Osteoblast (primary cell): ENCODE measurements at regions not wholly inside any gene's neighbourhood (a gene's known extent, or its start where the extent isn't known, plus 50 kb on each side); places are given as distances from the start of the nearest gene placed in this dataset.
"Not testable (repeated sequence)": the region's sequence is repeated elsewhere in the genome, so short reads cannot be mapped to it uniquely, and the experiment has no call there.

Experiments
- DNase-seq: peaks from one replicate; pipeline ENCODE4 v3.0.0; 2011; ENCODE audit warnings: low spot score, mixed read lengths; ENCODE audit not compliant: insufficient read length; ENCODE audit errors: missing footprints
- H2AFZ ChIP-seq: 2 replicates; pipeline ENCODE4 v1.6.0; 2011; ENCODE audit warnings: mild to moderate bottlenecking, low read length
- H3K27ac ChIP-seq: 2 replicates; pipeline ENCODE4 v1.5.1; 2011; ENCODE audit warnings: mild to moderate bottlenecking, low read depth, low read length, moderate library complexity
- H3K27me3 ChIP-seq: 2 replicates; pipeline ENCODE4 v1.6.0; 2012; ENCODE audit warnings: mild to moderate bottlenecking, control low read depth, inconsistent platforms, low read length, moderate library complexity; ENCODE audit not compliant: insufficient read depth
- H3K36me3 ChIP-seq: 2 replicates; pipeline ENCODE4 v1.5.1; 2011; ENCODE audit warnings: mild to moderate bottlenecking, low read length, control low read depth, moderate library complexity; ENCODE audit not compliant: insufficient read depth
- H3K4me1 ChIP-seq: 2 replicates; pipeline ENCODE4 v1.5.1; 2011; ENCODE audit warnings: mild to moderate bottlenecking, low read length, control low read depth, moderate library complexity; ENCODE audit not compliant: insufficient read depth
- H3K4me2 ChIP-seq: 2 replicates; pipeline ENCODE4 v1.6.0; 2011; ENCODE audit warnings: mild to moderate bottlenecking, low read length; ENCODE audit not compliant: insufficient read depth
- H3K4me3 ChIP-seq: fragments of 200-600 bp; sonication (generic); 3 replicates; pipeline ENCODE4 v1.5.1; 2012; ENCODE audit warnings: mild to moderate bottlenecking, low read length, inconsistent platforms; ENCODE audit not compliant: insufficient read depth
- H3K79me2 ChIP-seq: 2 replicates; pipeline ENCODE4 v1.6.0; 2012; ENCODE audit warnings: mild to moderate bottlenecking, low read length, control low read depth, inconsistent platforms; ENCODE audit not compliant: insufficient read depth
- H3K9me3 ChIP-seq: 2 replicates; pipeline ENCODE4 v1.5.1; 2011; ENCODE audit warnings: low read depth, low read length, control low read depth
- H4K20me1 ChIP-seq: 2 replicates; pipeline ENCODE4 v1.6.0; 2012; ENCODE audit warnings: mild to moderate bottlenecking, low read length, control low read depth; ENCODE audit not compliant: insufficient read depth
- TF ChIP-seq, protein P1 (sequence below): IDR thresholded peaks from 2 replicates; pipeline ENCODE4 v1.5.1; 2011; ENCODE audit warnings: mild to moderate bottlenecking, low read depth, low read length, moderate library complexity; ENCODE audit errors: extremely low read depth

DNA sequence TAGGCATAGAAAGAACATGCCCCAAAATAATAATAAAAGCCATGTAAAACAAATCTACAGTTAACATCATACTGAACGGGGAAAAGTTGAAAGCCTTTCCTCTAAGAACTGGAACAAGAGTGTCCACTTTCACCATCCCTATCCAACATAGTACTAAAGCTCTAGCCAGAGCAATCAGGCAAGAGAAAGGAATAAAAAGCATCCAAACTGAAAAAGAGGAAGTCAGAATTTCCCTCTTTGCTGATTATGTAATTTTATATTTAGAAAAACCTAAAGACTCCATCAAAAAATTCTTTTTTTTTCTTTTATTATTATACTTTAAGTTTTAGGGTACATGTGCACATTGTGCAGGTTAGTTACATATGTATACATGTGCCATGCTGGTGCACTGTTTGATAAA lies 661.6 kb upstream of the CBLB start:
- H3K4me2 ChIP-seq, result no peak overlapping the region
- no peaks in the 10 kb centered on the region for H3K79me2 ChIP-seq
- H3K9me3 ChIP-seq, result no peaks in the 10 kb centered on the region
- no peaks in the 10 kb centered on the region for H3K27me3 ChIP-seq
- no peak overlapping the region for H2AFZ ChIP-seq
- no peaks in the 10 kb centered on the region for H4K20me1 ChIP-seq
- no peak overlapping the region for H3K27ac ChIP-seq
- H3K4me3 ChIP-seq, result no peak overlapping the region
- DNase-seq, result no peak
- TF ChIP-seq, protein P1, sequence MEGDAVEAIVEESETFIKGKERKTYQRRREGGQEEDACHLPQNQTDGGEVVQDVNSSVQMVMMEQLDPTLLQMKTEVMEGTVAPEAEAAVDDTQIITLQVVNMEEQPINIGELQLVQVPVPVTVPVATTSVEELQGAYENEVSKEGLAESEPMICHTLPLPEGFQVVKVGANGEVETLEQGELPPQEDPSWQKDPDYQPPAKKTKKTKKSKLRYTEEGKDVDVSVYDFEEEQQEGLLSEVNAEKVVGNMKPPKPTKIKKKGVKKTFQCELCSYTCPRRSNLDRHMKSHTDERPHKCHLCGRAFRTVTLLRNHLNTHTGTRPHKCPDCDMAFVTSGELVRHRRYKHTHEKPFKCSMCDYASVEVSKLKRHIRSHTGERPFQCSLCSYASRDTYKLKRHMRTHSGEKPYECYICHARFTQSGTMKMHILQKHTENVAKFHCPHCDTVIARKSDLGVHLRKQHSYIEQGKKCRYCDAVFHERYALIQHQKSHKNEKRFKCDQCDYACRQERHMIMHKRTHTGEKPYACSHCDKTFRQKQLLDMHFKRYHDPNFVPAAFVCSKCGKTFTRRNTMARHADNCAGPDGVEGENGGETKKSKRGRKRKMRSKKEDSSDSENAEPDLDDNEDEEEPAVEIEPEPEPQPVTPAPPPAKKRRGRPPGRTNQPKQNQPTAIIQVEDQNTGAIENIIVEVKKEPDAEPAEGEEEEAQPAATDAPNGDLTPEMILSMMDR, result no peak
- H3K36me3 ChIP-seq, result no peaks in the 10 kb centered on the region
- H3K4me1 ChIP-seq, result no peaks in the 10 kb centered on the region

DNA sequence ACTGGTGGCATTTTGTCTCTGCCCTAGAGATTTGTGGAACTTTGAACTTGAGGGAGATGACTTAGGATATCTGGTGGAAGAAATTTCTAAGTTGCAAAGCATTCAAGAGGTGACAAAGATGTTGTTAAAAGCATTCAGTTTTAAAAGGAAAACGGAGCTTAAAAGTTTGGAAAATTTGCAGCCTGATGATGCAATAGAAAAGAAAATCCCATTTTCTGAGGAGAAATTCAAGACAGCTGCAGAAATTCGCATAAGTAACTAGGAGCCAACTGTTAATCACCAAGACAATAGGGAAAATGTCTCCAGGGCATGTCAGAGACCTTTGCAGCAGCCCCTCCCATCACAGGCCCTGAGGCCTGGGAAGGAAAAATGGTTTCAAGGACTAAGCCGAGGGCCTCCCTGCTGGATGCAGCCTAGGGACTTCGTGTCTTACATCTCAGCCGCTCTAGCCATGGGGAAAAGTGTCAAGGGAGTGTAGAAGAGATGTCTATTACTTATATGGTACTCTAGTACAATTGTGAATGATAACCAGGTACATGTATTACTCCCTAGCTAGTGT lies 663.0 kb upstream of the CBLB start:
- not testable (repeated sequence) for H3K27me3 ChIP-seq, H4K20me1 ChIP-seq, H3K4me2 ChIP-seq, H3K79me2 ChIP-seq, H3K4me1 ChIP-seq, H3K27ac ChIP-seq, H2AFZ ChIP-seq, H3K9me3 ChIP-seq, H3K36me3 ChIP-seq, DNase-seq, H3K4me3 ChIP-seq

DNA sequence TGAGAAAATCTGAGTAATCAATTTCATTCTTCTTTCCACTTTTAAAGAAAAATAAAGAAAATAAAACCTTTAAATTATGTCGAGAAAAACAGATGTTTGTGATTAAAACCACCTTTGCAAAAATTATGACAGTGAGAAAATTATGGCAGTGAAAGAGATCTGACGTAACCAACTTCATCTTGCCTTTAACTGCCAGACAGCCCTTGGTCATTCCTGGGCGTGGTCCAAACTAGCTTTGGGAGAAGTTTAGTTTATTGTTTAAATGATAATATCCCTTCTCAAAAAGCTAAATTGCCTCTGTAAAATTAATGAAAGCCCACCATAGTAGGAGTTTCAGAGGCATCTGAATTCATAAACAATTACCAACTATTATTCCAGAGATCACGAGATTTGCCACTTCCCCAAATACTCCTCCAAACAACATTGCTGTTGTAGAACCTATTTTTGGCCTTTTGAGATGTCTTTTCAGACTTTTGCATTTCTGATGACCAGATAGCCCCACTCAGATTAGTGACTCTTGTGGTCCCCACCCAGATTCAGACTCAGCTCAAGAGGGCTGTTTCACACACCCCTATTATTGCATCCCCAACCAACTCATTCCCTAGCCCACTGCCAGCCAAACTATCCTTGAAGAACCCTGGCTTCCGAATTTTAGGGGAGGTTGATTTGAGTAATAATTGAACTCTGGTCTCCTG lies 664.4 kb upstream of the CBLB start:
- Histone ChIP-seq H3K36me3 (no peaks in the 10 kb centered on the region), H3K9me3 (no peaks in the 10 kb centered on the region), H3K27ac (no peak overlapping the region), H3K4me3 (no peak overlapping the region), H3K4me2 (no peak overlapping the region), H3K27me3 (no peaks in the 10 kb centered on the region), H3K79me2 (no peaks in the 10 kb centered on the region), H2AFZ (peak overlapping the region; percentile 53), H3K4me1 (no peaks in the 10 kb centered on the region), H4K20me1 (no peaks in the 10 kb centered on the region)
- no peak for DNase-seq
- TF ChIP-seq, protein P1, result no peak

DNA sequence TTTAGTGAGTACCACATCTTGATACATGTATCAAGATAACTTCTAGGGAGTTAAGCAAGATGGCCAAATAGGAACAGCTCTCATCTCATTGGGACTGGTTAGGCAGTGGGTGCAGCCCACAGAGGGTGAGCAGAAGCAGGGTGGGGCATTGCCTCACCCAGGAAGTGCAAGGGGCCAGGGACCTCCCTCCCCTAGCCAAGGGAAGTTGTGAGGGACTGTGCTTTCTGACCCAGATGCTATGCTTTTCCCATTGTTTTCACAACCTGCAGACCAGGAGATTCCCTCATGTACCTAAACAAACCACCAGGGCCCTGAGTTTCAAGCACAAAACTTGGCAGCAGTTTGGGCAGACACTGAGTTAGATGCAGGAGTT lies 665.0 kb upstream of the CBLB start:
- peak overlapping the region; percentile 12 for H3K27ac ChIP-seq
- no peaks in the 10 kb centered on the region for H3K27me3 ChIP-seq
- no peaks in the 10 kb centered on the region for H4K20me1 ChIP-seq
- TF ChIP-seq, protein P1, result no peak
- H2AFZ ChIP-seq, result peak overlapping the region; percentile 53
- H3K79me2 ChIP-seq, result no peaks in the 10 kb centered on the region
- H3K4me3 ChIP-seq, result no peak overlapping the region
- H3K9me3 ChIP-seq, result no peaks in the 10 kb centered on the region
- DNase-seq, result no peak
- H3K4me2 ChIP-seq, result no peak overlapping the region
- no peaks in the 10 kb centered on the region for H3K36me3 ChIP-seq
- no peaks in the 10 kb centered on the region for H3K4me1 ChIP-seq
